Neural cell (in vitro differentiated cells): ENCODE measurements at regions not wholly inside any gene's neighbourhood (a gene's known extent, or its start where the extent isn't known, plus 50 kb on each side); places are given as distances from the start of the nearest gene placed in this dataset.

Source experiments
- H2AFZ ChIP-seq: fragments of 200-600, 300-800 bp; sonication (generic), shearing (Covaris generic); 2 replicates; pipeline ENCODE4 v1.6.0; 2014; ENCODE audit warnings: low read depth, mild to moderate bottlenecking, antibody characterized with exemption, low read length, moderate library complexity
- H3F3A ChIP-seq: fragments of 200-600 bp; shearing (Covaris generic); 2 replicates; pipeline ENCODE4 v1.6.1; 2016; ENCODE audit warnings: mild to moderate bottlenecking, moderate library complexity, mixed read lengths, antibody characterized with exemption, low read length; ENCODE audit not compliant: insufficient read depth, poor library complexity, severe bottlenecking
- H3K27ac ChIP-seq: fragments of 200-600, 300-800 bp; sonication (generic), shearing (Covaris generic); 2 replicates; pipeline ENCODE4 v1.5.1; 2014; ENCODE audit warnings: mild to moderate bottlenecking, low read length, moderate library complexity
- H3K27me3 ChIP-seq: fragments of 300-800, 200-600 bp; sonication (generic), shearing (Covaris generic); 2 replicates; pipeline ENCODE4 v1.6.0; 2014; ENCODE audit warnings: mild to moderate bottlenecking, low read depth, low read length, moderate library complexity; ENCODE audit not compliant: insufficient read depth
- H3K36me3 ChIP-seq: fragments of 300-800, 200-600 bp; sonication (generic), shearing (Covaris generic); 2 replicates; pipeline ENCODE4 v1.5.1; 2014; ENCODE audit warnings: mild to moderate bottlenecking, antibody characterized with exemption, low read length, moderate library complexity; ENCODE audit not compliant: insufficient read depth
- H3K4me2 ChIP-seq: fragments of 300-800, 200-600 bp; sonication (generic), shearing (Covaris generic); 2 replicates; pipeline ENCODE4 v1.6.0; 2014; ENCODE audit warnings: mild to moderate bottlenecking, low read length
- H3K4me3 ChIP-seq: fragments of 300-800, 200-600 bp; sonication (generic), shearing (Covaris generic); 2 replicates; pipeline ENCODE4 v1.5.1; 2014; ENCODE audit warnings: mild to moderate bottlenecking, low read length, moderate library complexity
- H3K79me2 ChIP-seq: fragments of 200-600 bp; shearing (Covaris generic); replicated peaks from 2 replicates; pipeline ENCODE4 v1.6.0; 2014; ENCODE audit warnings: mild to moderate bottlenecking, low read length, moderate library complexity; ENCODE audit not compliant: insufficient read depth
- H3K9ac ChIP-seq: fragments of 300-800, 200-600 bp; sonication (generic), shearing (Covaris generic); 2 replicates; pipeline ENCODE4 v1.6.1; 2016; ENCODE audit warnings: mild to moderate bottlenecking, low read length, mixed read lengths
- H3K9me2 ChIP-seq: fragments of 200-600 bp; shearing (Covaris generic); 2 replicates; pipeline ENCODE4 v1.6.1; 2016; ENCODE audit warnings: mild to moderate bottlenecking, low read length, mixed read lengths; ENCODE audit not compliant: insufficient read depth
- H3K9me3 ChIP-seq: fragments of 200-600, 300-800 bp; sonication (generic), shearing (Covaris generic); 2 replicates; pipeline ENCODE4 v1.6.1; 2016; ENCODE audit warnings: mild to moderate bottlenecking, mixed run types, low read length, moderate library complexity, mixed read lengths
- H4K20me1 ChIP-seq: fragments of 200-600 bp; shearing (Covaris generic); 2 replicates; pipeline ENCODE4 v1.6.1; 2016; ENCODE audit warnings: mild to moderate bottlenecking, mixed run types; ENCODE audit not compliant: insufficient read depth
- EP300 ChIP-seq: fragments of 450-650 bp; conservative IDR thresholded peaks from 2 replicates; pipeline ENCODE4 v1.6.1; 2014; ENCODE audit warnings: antibody characterized with exemption, mild to moderate bottlenecking, moderate library complexity; ENCODE audit not compliant: poor library complexity, severe bottlenecking
- EZH2 ChIP-seq: fragments of 200-600, 300-800 bp; shearing (Covaris generic), sonication (generic); IDR thresholded peaks from 2 replicates; pipeline ENCODE4 v1.6.1; 2014; ENCODE audit warnings: antibody characterized with exemption, low read length, borderline replicate concordance, mild to moderate bottlenecking; ENCODE audit not compliant: insufficient read depth, poor library complexity, severe bottlenecking
- MXI1 ChIP-seq: fragments of 450-650 bp; conservative IDR thresholded peaks from 2 replicates; pipeline ENCODE4 v1.6.1; 2014; ENCODE audit warnings: antibody characterized with exemption, mild to moderate bottlenecking; ENCODE audit not compliant: poor library complexity, severe bottlenecking
- POLR2AphosphoS5 ChIP-seq: IDR thresholded peaks from 2 replicates; pipeline ENCODE4 v1.6.1; 2012
- RAD21 ChIP-seq: fragments of 450-650 bp; conservative IDR thresholded peaks from 2 replicates; pipeline ENCODE4 v1.6.1; 2014; ENCODE audit warnings: antibody characterized with exemption, mild to moderate bottlenecking, moderate library complexity
- SMC3 ChIP-seq: fragments of 450-650 bp; conservative IDR thresholded peaks from 2 replicates; pipeline ENCODE4 v1.6.1; 2014; ENCODE audit warnings: antibody characterized with exemption, mild to moderate bottlenecking, moderate library complexity; ENCODE audit not compliant: poor library complexity
- TAF1 ChIP-seq: IDR thresholded peaks from 2 replicates; pipeline ENCODE4 v1.6.1; 2012; ENCODE audit warnings: low read depth
- TF ChIP-seq, protein P1 (sequence below): IDR thresholded peaks from 2 replicates; pipeline ENCODE4 v1.6.1; 2012; ENCODE audit warnings: borderline replicate concordance
- TF ChIP-seq, protein P2 (sequence below): fragments of 450-650 bp; IDR thresholded peaks from 2 replicates; pipeline ENCODE4 v1.5.1; 2014; ENCODE audit warnings: antibody characterized with exemption, mild to moderate bottlenecking, moderate library complexity; ENCODE audit not compliant: poor library complexity, severe bottlenecking

DNA sequence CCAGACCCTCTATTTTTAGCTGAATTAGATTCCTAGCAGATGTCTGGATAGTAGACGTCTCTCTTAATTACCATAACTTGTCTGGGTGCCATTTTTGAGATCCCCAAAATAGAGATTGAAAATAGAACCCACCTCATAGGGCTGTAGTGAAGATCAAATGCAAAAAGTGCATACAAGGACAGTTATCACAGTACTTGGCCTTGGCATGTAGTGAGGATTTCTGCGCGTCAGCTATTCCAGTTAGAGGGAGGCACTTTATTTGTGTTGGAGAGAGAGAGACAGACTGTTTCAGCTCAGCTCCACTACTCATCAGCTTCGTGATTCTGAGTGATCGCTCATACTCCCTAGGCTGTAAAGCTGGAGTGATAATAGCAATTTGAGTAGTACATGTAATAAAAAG is 59.6 kb upstream of the CDH13 start:
- Histone ChIP-seq H3K4me2 (no peak overlapping the region), H3K79me2 (no peaks in the 10 kb centered on the region), H3K27me3 (no peaks in the 10 kb centered on the region), H3K9ac (no peak overlapping the region), H3K4me3 (no peak overlapping the region), H3K9me2 (no peaks in the 10 kb centered on the region), H2AFZ (no peak overlapping the region), H3K27ac (no peak overlapping the region), H3K9me3 (peaks cover 4% of the 10 kb centered on the region), H4K20me1 (no peaks in the 10 kb centered on the region), H3F3A (no peaks in the 10 kb centered on the region), H3K36me3 (no peaks in the 10 kb centered on the region)
- TF ChIP-seq, protein P1, sequence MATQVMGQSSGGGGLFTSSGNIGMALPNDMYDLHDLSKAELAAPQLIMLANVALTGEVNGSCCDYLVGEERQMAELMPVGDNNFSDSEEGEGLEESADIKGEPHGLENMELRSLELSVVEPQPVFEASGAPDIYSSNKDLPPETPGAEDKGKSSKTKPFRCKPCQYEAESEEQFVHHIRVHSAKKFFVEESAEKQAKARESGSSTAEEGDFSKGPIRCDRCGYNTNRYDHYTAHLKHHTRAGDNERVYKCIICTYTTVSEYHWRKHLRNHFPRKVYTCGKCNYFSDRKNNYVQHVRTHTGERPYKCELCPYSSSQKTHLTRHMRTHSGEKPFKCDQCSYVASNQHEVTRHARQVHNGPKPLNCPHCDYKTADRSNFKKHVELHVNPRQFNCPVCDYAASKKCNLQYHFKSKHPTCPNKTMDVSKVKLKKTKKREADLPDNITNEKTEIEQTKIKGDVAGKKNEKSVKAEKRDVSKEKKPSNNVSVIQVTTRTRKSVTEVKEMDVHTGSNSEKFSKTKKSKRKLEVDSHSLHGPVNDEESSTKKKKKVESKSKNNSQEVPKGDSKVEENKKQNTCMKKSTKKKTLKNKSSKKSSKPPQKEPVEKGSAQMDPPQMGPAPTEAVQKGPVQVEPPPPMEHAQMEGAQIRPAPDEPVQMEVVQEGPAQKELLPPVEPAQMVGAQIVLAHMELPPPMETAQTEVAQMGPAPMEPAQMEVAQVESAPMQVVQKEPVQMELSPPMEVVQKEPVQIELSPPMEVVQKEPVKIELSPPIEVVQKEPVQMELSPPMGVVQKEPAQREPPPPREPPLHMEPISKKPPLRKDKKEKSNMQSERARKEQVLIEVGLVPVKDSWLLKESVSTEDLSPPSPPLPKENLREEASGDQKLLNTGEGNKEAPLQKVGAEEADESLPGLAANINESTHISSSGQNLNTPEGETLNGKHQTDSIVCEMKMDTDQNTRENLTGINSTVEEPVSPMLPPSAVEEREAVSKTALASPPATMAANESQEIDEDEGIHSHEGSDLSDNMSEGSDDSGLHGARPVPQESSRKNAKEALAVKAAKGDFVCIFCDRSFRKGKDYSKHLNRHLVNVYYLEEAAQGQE: no peak
- TF ChIP-seq RAD21 (no peak), POLR2AphosphoS5 (no peak), EZH2 (no peak), MXI1 (no peak), EP300 (no peak), TAF1 (no peak), SMC3 (no peak)
- TF ChIP-seq, protein P2, sequence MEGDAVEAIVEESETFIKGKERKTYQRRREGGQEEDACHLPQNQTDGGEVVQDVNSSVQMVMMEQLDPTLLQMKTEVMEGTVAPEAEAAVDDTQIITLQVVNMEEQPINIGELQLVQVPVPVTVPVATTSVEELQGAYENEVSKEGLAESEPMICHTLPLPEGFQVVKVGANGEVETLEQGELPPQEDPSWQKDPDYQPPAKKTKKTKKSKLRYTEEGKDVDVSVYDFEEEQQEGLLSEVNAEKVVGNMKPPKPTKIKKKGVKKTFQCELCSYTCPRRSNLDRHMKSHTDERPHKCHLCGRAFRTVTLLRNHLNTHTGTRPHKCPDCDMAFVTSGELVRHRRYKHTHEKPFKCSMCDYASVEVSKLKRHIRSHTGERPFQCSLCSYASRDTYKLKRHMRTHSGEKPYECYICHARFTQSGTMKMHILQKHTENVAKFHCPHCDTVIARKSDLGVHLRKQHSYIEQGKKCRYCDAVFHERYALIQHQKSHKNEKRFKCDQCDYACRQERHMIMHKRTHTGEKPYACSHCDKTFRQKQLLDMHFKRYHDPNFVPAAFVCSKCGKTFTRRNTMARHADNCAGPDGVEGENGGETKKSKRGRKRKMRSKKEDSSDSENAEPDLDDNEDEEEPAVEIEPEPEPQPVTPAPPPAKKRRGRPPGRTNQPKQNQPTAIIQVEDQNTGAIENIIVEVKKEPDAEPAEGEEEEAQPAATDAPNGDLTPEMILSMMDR: no peak

DNA sequence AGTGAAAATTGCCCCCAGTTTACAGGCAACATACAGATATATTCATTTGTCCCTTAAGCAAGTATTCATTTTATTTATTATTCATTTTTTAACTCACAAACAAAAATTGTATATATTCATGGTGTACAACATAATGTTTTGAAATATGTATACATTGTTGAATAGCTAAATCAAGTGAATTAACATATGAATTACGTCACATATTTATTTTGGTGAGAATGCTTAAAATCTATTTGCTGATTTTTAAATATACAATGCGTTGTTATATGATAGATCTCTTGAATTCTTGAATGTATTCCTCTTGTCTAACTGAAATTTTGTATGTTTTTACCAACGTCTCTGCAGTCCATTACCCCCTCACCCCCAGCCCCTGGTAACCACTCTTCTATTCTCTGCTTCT is 63.4 kb upstream of the CDH13 start:
- H2AFZ ChIP-seq: no peak overlapping the region
- H3K79me2 ChIP-seq: no peaks in the 10 kb centered on the region
- H3K9me3 ChIP-seq: peaks cover 4% of the 10 kb centered on the region
- no peaks in the 10 kb centered on the region for H3K9me2 ChIP-seq
- H3F3A ChIP-seq: no peaks in the 10 kb centered on the region
- TF ChIP-seq, protein P2: no peak
- TF ChIP-seq EP300 (no peak), POLR2AphosphoS5 (no peak)
- no peaks in the 10 kb centered on the region for H3K36me3 ChIP-seq
- no peak overlapping the region for H3K4me2 ChIP-seq
- no peaks in the 10 kb centered on the region for H4K20me1 ChIP-seq
- no peak overlapping the region for H3K4me3 ChIP-seq
- H3K27me3 ChIP-seq: no peaks in the 10 kb centered on the region
- H3K9ac ChIP-seq: no peak overlapping the region
- no peak overlapping the region for H3K27ac ChIP-seq
